LNCaP clone FGC (cell line): ENCODE measurements at regions not wholly inside any gene's neighbourhood (a gene's known extent, or its start where the extent isn't known, plus 50 kb on each side); places are given as distances from the start of the nearest gene placed in this dataset.

Source experiments
- DNase-seq: peaks from one replicate; pipeline ENCODE4 v3.0.0-alpha.2; 2011; ENCODE audit warnings: low read depth
- H3K4me3 ChIP-seq: 2 replicates; pipeline ENCODE4 v1.5.1; 2011; ENCODE audit warnings: mild to moderate bottlenecking, low read depth, low read length, control low read depth
- TF ChIP-seq, protein P1 (sequence below): IDR thresholded peaks from 2 replicates; pipeline ENCODE4 v1.5.1; 2012; ENCODE audit warnings: mild to moderate bottlenecking; ENCODE audit not compliant: control insufficient read depth, insufficient read depth; ENCODE audit errors: extremely low read depth

DNA sequence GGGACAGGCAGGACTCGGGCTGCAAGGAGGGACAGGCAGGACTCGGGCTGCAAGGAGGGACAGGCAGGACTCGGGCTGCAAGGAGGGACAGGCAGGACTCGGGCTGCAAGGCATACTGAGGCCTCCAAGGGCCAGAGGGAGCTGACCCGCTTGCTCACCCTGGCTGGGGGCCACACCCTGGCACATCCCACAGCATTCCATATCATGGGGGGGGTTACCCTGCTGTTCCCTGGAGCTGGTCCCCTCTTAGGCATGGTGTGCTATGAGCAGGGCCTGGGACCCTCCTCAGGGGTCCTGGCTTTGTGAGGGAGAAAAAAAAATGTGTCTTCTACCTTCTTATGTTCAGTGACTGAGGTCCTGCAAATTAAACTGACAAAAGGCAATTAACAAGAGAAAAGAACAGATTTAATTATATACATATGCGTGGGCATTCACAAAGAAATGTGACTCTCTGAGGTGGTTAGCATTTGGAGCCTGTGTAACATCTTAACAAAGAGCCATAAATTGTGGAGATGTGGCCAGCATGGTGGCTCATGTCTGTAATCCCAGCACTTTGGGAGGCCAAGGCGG is 97.6 kb upstream of the ALDH1A3 start:
- H3K4me3 ChIP-seq: no peak overlapping the region
- TF ChIP-seq, protein P1, sequence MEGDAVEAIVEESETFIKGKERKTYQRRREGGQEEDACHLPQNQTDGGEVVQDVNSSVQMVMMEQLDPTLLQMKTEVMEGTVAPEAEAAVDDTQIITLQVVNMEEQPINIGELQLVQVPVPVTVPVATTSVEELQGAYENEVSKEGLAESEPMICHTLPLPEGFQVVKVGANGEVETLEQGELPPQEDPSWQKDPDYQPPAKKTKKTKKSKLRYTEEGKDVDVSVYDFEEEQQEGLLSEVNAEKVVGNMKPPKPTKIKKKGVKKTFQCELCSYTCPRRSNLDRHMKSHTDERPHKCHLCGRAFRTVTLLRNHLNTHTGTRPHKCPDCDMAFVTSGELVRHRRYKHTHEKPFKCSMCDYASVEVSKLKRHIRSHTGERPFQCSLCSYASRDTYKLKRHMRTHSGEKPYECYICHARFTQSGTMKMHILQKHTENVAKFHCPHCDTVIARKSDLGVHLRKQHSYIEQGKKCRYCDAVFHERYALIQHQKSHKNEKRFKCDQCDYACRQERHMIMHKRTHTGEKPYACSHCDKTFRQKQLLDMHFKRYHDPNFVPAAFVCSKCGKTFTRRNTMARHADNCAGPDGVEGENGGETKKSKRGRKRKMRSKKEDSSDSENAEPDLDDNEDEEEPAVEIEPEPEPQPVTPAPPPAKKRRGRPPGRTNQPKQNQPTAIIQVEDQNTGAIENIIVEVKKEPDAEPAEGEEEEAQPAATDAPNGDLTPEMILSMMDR: no peak
- no peak for DNase-seq

DNA sequence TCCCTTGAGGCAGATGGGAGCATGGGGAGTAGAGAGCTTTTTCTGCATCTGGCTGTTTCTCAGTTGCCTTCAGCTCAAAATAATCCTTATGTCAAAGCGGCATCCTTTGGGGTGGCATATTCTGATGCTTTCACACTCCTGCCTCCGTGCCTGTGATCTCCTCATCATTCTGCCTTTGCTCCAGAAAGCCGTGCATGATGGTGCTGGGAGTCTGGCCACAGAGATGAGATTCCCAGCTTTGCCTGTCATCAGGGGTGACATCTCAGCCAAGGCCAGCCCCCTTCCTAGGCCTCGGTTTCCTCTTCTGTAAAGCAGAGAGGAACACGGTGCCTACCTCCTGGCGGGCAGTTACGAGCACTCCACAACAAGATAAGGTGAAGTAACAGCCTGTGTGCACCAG is 96.3 kb upstream of the ALDH1A3 start:
- no peak overlapping the region for H3K4me3 ChIP-seq
- TF ChIP-seq, protein P1: no peak
- DNase-seq: no peak

DNA sequence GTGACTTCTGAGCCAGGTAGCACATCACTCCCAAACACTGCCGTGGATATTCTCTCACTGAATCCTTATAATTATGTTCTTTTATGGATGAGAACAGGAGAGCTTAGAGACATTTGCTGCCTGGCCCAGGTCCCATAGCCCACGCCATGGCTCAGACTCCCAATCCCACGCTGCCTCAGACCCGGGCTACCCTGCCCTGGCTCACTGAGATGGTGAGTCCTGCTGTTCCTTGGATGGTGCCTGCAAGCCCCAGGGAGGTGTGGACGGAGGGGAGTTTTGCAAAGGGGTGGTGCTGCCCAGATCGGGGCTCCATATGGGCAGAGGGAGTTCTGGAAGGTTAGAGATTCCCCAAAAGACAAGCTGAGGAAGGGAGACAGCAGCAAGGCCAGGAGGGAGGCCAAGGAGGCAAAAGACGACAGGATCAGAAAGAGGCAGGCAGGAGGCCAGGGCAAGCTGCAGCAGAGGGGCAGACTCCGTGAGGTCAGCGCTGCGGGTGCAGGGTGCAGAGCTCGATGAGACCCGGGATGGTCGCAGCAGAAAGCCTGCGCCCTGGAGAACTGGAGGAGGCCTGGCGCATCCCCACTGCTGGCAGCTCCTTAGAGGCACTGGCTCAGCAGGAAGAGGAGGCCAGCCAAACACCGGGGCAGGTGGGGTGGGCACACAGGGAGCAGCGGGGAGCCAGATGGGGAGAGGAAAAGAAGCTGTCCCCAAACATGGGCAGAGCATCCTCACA is 95.7 kb upstream of the ALDH1A3 start:
- no peak for DNase-seq
- TF ChIP-seq, protein P1: no peak
- H3K4me3 ChIP-seq: no peak overlapping the region

DNA sequence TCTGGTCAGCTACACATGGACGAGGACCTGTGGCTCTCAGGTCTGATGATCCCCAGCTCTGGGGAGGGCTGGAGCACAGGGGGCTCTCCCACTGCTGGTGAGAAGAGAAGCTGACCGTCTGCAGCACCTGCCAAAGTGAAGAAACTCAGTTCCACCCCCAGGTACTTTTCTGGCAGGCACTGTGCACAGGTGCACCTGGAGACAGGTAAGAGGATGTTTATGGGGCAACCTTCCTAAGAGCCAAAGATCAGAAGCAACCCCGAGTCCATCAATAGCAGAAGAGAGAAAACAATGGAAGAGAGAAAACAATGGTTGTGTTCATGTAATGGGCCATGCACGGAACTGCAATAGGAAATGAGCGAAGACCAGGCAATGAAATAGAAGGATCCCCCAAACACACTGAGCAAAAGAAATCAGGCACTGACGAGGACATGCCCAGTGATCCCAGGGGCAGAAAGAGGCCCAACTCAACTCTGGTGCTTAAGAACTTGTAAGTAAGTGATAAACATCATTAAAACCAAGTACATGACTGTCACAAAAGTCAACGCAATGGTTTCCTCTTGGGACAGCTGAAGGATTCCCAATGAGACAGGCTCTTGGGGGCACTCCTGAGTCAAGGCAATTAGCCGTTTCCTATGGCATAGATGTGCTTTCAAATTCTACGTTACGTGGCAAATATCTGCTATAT is 95.0 kb upstream of the ALDH1A3 start:
- no peak for DNase-seq
- no peak overlapping the region for H3K4me3 ChIP-seq
- TF ChIP-seq, protein P1: 0 out of 2 replicates have a peak, but pooled peaks have one; percentile 1

DNA sequence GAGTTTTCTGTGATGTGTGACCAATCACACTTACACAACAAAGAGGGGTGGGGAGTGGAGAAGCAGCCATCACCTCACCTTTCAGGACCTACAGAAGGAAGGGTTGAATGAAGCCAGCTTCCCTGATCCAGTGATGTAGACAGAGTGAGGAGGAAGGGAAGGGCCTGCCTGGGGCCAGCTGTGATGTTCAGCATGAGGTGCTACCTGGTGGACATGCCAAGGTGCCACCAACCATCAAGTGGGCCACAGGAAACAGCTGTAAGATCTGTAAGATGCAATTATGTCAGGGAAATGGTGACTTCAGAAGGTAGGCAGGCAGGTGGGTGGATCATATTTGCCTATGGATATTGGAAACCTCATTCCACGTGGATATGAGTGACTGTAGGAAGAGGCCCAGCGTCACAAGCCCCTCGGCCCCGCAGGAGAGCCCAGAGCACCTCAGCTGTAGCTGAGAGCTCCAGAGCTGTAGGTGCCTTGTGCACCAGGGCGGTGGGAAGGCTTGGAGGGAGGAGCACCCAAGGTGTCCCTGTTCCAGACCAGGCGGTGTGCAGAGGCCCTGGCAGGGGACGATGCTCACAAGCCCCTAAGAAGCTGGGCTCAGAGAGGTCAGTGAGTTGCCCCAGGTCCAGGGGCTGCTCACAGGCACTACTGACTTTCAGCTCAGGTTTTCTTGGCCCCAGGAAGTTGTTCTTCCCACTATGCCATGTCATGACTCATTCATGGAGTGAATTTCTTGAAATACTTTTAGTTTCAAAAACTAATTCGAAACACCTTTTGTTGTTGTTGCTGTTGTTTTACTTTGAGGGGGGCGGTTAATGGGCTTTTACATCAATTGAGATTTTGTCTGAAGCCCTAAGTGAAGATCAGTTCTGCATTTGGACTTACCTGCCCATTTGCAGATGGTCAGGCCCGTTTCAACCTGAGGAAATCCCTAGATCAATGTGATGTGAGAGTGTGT is 94.2 kb upstream of the ALDH1A3 start:
- TF ChIP-seq, protein P1: no peak
- DNase-seq: no peak
- H3K4me3 ChIP-seq: no peak overlapping the region

DNA sequence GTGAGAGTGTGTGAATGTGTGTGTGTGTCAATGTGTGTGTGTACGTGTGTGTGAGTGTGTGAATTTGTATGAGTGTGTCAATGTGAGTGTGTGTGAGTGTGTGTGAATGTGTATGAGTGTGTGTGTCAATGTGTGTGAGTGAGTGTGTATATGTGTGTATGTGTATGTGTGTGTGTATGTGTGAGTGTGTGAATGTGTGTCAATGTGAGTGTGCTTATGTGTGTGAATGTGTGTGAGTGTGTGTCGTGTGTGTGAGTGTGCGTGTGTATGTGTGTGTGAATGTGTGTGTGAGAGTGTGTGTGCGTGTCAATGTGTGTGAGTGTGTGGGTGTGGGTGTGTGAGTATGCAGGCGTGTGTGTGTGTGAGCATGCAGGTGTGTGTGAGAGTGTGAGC is 93.5 kb upstream of the ALDH1A3 start:
- no peak overlapping the region for H3K4me3 ChIP-seq
- TF ChIP-seq, protein P1: no peak
- DNase-seq: no peak
